Peyer's patch (tissue), 4 donors: ENCODE measurements at regions not wholly inside any gene's neighbourhood (a gene's known extent, or its start where the extent isn't known, plus 50 kb on each side); places are given as distances from the start of the nearest gene placed in this dataset.

Source experiments
- CTCF ChIP-seq, 6 experiments: fragments of 450-650 bp in 4 of 6; fragments of 200-600 bp in 2 of 6; sonication (generic) in 1 of 6; IDR thresholded peaks; one replicate each; pipeline ENCODE4 v1.5.1; 2017 to 2019; ENCODE audit warnings: antibody characterized with exemption in 6 of 6, mild to moderate bottlenecking in 3 of 6, moderate library complexity in 1 of 6
- POLR2A ChIP-seq, 2 donors: fragments of 450-650 bp; IDR thresholded peaks; one replicate each; pipeline ENCODE4 v1.5.1; 2017; ENCODE audit warnings: antibody characterized with exemption in 2 of 2, mild to moderate bottlenecking in 2 of 2, moderate library complexity in 2 of 2

GRCh38 chr10:47127188-47127785 lies 172.7 kb upstream of the GDF10 start:
- no peak for TF ChIP-seq CTCF (IDR thresholded peaks at IDR 0.05)
- TF ChIP-seq POLR2A (IDR thresholded peaks at IDR 0.05), result no peak
